ENCODE measurements at regions not wholly inside any gene's neighbourhood (a gene's known extent, or its start where the extent isn't known, plus 50 kb on each side); places are given as distances from the start of the nearest gene placed in this dataset.

- no peak for TF ChIP-seq MAFF (IDR thresholded peaks at IDR 0.05; ENCODE audit: low read depth, low read length)
- no peak for TF ChIP-seq MED8 (CRISPR knock-in tag; IDR thresholded peaks at IDR 0.05; ENCODE audit: insufficient replicate concordance)
- TF ChIP-seq TRAFD1 (CRISPR knock-in tag; IDR thresholded peaks at IDR 0.05; ENCODE audit: borderline replicate concordance): no peak
- no peak for TF ChIP-seq SP2 (CRISPR knock-in tag; IDR thresholded peaks at IDR 0.05)
- no peak for TF ChIP-seq NFYC (CRISPR knock-in tag; IDR thresholded peaks at IDR 0.05)
- TF ChIP-seq KLF9 (CRISPR knock-in tag; IDR thresholded peaks at IDR 0.05; ENCODE audit: low read depth): no peak
- no peak for TF ChIP-seq SIN3A (IDR thresholded peaks at IDR 0.05; ENCODE audit: borderline replicate concordance, low read depth, low read length)
- TF ChIP-seq CHD2 (IDR thresholded peaks at IDR 0.05; ENCODE audit: low read depth, low read length): no peak
- no peak for TF ChIP-seq SMARCE1 (IDR thresholded peaks at IDR 0.05; ENCODE audit: borderline replicate concordance)
- peak; percentile 29; the same call in 1 of the 2 replicates for TF ChIP-seq FOXK1 (CRISPR knock-in tag; IDR thresholded peaks at IDR 0.05; ENCODE audit: borderline replicate concordance, low read depth)
- no peak for TF ChIP-seq JDP2 (CRISPR knock-in tag; IDR thresholded peaks at IDR 0.05; ENCODE audit: borderline replicate concordance)
- no peak for TF ChIP-seq SNAPC4 (CRISPR knock-in tag; IDR thresholded peaks at IDR 0.05)
- TF ChIP-seq ARID3A (IDR thresholded peaks at IDR 0.05; ENCODE audit: low read depth, low read length): no peak
- TF ChIP-seq CEBPB (IDR thresholded peaks at IDR 0.05; ENCODE audit: borderline replicate concordance, low read depth, low read length): no peak
- TF ChIP-seq ATAD3A (CRISPR knock-in tag; IDR thresholded peaks at IDR 0.05): no peak
- no peak for TF ChIP-seq E2F2 (CRISPR knock-in tag; IDR thresholded peaks at IDR 0.05; ENCODE audit: borderline replicate concordance)
- TF ChIP-seq ZNF776 (CRISPR knock-in tag; IDR thresholded peaks at IDR 0.05): 0 out of 2 replicates have a peak, but pooled peaks have one; percentile 51
- TF ChIP-seq ZNF275 (CRISPR knock-in tag; IDR thresholded peaks at IDR 0.05; ENCODE audit: borderline replicate concordance): peak; percentile 43; the same call in 1 of the 2 replicates
- no peak for TF ChIP-seq ZNF879 (CRISPR knock-in tag; IDR thresholded peaks at IDR 0.05)
Observed at GRCh38 chr2:64767670-64768468, 114.2 kb upstream of the SERTAD2 start (continued).

All from HepG2 (cell line).